HG03066 (cell line): ENCODE measurements at regions not wholly inside any gene's neighbourhood (a gene's known extent, or its start where the extent isn't known, plus 50 kb on each side); places are given as distances from the start of the nearest gene placed in this dataset.
"Not testable (repeated sequence)": the region's sequence is repeated elsewhere in the genome, so short reads cannot be mapped to it uniquely, and the experiment has no call there.

Experiments
- ATAC-seq: cut with Tn5 transposase; IDR thresholded peaks from one replicate; pipeline ENCODE4 v1.9.1; 2021; ENCODE audit warnings: low read depth; ENCODE audit not compliant: unreplicated experiment

DNA sequence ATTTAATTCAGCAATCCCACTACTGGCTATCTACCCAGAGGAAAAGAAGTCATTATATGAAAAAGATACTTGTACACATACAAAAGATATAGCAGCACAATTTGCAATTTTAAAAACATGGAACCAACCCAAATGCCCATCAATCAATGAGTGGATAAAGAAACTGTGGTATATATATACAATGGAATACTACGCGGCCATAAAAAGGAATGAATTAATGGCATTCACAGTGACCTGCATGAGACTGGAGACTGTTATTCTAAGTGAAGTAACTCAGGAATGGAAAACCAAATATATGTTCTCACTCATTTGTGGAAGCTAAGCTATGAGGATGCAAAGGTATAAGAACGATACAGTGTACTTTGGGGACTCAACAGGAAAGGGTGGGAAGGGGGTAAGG is 102.8 kb upstream of the KCNMA1 start:
- ATAC-seq = not testable (repeated sequence)

DNA sequence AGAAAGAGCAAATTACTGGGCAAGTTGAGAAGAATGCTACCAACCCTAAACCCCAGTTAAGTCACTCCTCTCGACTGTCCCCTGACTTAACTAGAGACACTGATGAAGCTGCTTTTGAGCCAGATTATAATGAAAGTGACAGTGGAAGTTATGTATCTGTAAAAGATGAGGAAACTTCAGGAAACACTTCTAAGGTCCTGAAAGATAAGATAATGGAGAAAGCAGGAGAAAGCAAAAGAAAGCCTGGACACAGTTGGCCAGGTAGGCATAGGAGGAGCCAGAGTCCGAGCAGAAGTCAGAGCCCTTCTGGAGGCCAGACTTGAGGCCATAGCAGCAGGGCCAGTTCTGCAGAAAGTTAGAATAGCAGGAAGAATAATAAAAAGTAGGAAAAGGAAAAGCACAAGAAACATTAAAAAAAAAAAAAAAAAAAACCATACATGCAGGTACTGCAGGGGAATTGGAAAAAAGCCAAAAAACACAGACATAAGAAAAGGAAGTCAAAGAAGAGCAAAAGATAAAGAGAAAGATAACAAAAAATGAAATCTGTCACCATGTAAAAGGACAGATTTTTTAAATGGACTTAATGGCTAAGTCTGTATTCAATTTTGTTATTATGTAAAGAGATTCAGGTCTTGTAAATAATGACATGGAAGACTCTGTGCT is 101.0 kb upstream of the KCNMA1 start:
- no peak for ATAC-seq

DNA sequence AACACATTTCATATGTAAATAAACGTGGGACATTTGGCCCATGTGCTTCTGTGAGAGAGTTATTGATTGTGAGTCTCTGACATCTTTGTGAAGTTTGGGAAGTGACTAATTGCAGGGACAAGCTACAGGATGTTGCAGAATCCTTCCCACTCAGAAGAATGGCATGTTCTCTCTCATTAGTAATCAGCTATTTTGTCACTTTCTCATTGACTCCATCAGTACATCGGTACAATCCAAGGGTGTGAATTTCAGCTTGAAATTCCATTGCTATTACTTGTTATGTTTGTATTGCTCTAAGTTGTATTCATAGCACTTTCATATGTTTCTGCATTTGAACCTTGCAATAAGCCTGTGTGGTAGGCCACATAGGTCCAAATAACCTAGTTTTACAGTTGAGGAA is 100.0 kb upstream of the KCNMA1 start:
- ATAC-seq = no peak

DNA sequence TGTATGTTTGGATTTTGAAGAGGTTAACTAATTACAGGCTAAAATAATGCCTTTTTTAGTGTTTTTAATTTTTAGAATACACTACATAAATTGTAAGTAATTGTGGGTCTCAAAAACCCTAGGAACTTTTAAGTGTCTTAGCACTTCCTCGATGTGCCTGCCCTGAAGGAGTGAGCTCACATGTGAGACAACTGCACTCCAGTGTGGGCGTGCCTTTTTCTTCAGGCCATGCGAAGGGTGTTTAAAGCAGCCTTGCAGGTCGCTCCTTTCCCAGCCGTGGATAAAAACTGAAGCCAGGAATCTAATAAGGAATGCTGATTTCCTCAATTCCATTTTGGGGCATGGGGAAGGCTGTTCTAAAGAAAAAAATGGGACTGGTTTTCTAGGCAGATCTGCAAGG is 97.5 kb upstream of the KCNMA1 start:
- ATAC-seq = not testable (repeated sequence)

DNA sequence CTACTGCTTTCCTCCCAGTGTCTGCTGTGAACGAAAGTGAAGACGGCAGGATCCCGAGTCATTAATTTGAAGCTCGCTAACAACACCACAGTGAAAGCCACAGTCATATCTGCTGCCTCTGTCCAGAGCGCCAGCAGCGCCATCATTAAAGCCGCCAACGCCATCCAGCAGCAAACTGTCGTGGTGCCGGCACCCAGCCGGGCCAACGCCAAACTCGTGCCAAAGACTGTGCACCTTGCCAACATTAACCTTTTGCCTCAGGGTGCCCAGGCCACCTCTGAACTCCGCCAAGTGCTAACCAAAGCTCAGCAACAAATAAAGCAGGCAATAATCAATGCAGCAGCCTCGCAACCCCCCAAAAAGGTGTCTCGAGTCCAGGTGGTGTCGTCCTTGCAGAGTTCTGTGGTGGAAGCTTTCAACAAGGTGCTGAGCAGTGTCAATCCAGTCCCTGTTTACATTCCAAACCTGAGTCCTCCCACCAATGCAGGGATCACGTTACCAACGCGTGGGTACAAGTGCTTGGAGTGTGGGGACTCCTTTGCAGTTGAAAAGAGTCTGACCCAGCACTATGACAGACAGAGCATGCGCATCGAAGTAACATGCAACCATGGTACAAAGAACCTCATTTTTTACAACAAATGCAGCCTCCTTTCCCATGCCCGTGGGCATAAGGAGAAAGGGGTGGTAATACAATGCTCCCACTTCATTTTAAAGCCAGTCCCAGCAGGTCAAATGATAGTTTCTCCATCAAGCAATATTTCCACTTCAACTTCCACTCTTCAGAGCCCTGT is 94.8 kb upstream of the KCNMA1 start:
- no peak for ATAC-seq

DNA sequence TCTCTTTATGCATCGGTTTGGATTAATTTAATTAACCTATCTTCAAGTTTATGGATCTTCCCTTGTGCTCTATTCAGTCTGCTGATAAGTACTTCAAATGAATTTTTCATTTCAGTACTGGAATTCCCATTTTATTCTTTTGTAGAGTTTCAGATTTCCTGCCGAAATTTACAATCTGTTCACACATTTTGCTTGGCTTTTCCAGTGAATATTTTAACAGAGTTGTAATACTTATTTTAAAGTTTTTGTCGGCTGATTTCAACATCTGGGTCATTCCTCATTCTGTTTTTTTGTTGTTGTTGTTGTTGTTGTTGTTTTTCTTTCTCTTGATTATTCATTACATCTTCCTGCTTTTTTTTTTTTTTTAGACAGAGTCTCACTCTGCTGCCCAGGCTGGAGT is 89.9 kb upstream of the KCNMA1 start:
- no peak for ATAC-seq

DNA sequence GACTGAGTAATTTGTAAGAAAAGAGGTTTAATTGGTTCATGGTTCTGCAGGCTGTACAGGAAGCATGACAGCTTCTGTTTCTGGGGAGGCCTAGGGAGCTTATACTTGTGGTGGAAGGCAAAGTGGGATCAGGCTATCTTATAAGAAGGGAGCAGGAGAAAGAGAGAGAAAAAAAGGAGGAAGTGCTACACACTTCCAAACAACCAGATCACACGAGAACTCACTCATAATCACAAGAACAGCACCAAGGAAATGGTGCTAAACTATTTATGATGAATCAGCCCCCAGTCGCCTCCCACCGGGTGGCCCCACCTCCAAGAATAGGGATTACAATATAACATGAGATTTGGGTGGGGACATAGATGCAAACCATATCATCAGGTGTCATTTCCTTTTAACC is 89.1 kb upstream of the KCNMA1 start:
- ATAC-seq = no peak

DNA sequence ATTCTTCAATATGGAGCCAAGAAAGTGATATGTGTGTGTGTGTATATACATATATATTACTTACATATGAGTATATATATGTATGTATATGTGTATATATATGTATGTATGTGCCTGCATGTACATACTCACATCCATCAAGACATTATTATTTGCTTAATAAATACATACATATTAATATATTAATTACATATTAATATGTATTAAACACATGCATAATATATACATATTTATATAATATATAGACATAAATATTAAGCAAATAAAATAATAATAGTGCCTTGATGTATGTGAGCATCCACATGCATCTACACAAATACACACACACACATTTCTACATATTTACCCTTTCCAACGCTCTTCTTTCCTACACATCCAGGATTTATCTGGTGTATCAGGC is 88.7 kb upstream of the KCNMA1 start:
- no peak for ATAC-seq

DNA sequence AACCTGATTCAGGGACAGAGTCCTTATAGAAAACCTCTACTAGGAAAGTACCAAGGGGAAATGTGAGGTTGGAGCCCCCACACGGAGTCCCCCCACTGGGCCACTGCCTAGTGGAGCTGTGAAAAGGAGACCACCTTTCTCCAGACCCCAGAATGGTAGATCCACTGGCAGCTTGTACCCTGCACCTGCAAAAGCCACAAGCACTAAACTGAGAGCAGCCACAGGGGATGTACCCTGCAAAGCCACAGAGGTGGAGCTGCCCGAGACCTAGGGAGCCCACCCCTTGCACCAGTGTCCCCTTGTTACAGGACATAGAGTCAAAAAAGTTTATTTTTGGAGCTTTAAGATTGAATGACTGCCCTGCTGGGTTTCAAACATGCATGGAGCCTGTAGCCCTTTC is 87.2 kb upstream of the KCNMA1 start:
- ATAC-seq = no peak

DNA sequence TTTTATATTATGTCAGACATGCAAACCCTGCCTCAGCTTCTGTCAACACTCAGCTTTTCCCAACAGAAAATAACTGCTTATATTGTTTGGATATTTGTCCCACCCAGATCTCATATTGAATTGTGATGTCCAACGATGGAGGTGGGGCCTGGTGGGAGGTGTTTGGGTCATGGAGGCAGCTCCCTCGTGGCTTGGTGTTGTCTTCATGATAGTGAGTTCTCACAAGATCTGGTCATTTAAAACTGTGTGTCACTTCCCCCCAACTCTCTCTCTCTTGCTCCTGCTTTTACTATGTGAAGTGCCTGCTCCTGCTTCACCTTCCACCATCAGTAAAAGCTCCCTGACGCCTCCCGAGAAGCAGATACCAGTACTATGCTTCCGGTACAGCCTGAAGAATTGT is 85.8 kb upstream of the KCNMA1 start:
- no peak for ATAC-seq

DNA sequence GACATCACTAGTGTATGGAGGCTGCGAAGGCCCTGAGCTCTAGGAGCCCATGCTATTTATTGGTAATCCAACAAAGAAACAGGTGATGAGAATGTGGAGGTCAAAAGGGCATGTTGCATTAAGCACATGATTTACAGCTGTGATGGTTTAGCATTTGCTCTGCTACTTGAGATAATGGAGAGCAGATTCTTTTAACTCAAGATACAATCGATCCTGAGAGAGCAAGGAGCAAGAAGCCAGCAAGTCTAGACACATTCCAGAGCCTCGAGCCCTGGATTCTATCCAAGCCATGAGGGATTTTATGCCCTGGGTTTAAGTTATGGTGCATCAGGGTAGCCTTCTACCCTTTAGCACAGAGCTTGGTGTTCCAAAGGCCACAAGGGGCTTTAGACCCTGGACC is 85.3 kb upstream of the KCNMA1 start:
- ATAC-seq = not testable (repeated sequence)

DNA sequence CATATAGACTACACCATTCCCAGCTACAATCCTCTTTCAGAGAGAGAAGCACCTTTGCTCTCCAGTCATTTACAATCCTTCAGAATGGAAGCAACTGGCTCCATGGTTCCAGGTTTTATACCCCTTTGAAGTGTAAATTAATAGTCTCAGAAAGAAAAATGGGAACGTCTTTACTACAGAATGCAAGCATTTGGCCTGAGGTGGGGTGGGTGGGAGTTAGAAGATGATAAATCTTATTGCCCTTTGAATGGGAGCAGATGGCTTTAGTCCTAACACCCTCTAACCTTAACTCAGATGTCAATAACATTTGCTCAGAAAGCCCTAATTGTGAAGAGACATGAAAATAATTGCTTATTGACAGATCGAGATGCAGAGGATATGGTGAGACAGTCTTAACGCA is 84.2 kb upstream of the KCNMA1 start:
- ATAC-seq = no peak

DNA sequence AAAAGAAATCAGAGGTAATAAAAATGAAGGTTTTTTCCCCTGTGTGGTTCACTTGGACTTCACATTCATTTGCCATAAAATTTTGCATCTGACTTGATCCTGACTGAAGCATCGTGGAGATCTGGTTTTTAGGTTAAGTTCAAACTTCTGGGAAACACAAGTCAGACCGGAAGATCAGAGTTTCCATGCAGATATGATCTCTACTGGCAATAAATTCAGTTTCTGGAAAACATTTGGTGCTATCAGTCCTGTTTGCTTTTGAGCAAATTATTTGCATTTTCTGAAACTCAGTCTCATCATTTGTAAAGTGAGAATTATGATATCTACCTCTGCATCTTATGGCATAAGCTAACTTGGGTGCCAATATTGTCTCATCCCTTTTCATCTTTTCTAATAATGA is 81.3 kb upstream of the KCNMA1 start:
- ATAC-seq = no peak

DNA sequence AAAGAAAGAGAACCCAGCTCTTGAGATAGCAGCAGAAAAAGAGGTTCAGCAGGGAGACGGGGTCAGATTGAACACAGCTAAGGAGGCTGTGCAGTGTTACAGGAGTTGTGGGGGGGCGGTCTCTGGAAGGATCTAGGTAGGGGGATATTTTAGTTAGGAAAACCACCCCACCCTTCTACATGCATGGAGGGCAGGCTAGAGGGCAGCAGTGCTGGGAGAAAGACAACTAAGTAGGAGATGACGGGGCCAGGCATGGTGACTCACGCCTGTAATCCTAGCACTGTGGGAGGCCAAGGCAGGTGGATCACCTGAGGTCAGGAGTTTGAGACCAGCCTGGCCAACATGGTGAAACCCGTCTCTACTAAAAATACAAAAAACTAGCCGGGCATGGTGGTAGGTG is 80.7 kb upstream of the KCNMA1 start:
- not testable (repeated sequence) for ATAC-seq

DNA sequence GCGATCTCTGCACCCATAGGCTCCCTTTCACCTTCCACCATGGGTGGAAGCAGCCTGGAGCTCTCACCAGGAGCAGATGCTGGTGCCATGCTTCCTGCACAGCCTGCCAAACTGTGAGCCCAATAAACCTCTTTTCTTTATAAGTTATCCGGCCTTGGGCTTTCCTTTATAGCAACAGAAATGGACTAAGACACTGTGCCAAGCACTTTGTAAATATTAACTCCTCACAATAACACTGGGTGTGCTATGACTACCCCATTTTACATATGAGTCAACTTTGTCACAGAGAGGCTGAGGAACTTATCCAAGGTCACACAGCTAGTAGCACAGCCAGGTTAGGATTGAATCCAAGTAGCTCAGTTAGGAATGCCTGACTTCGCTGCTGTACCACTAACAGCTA is 79.7 kb upstream of the KCNMA1 start:
- ATAC-seq = no peak

DNA sequence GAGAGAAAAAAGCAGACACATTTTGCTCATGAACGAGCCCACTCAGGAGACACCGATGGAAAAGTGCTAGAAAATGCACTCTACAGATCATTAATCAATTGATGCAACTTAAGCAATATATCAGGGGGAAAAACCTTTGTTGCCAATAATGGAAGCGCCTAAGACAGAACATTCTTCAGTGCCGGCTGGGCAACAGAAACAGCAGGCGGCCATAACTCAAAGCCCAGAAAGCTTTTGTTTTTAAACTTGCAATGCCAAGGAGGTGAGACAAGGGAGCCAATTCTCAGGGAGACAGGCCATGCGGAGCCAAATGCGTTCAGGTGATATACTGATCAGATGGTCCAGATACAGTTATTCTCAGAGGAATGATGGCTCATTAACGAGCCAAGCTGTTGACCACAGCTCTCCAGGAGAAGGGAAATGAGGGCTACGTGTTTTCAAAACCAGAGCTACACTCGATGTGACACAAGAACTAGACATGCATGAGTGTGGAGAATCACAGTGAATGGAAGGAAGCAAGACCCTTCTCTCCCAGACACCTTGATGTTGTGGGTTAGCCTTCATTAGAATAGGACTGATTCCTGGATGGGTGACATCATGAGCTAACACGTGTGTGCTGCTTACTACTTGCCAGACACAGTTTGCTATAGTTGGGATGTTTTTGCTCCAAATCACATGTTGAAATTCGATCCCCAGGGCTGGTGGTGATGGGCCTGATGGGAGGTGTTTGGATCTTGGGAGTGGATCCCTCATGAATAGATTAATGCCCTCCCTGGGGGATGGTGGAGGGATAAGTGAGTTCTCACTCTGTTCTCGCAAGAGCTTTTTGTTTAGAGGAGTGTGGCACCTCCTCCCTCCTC is 79.1 kb upstream of the KCNMA1 start:
- no peak for ATAC-seq

DNA sequence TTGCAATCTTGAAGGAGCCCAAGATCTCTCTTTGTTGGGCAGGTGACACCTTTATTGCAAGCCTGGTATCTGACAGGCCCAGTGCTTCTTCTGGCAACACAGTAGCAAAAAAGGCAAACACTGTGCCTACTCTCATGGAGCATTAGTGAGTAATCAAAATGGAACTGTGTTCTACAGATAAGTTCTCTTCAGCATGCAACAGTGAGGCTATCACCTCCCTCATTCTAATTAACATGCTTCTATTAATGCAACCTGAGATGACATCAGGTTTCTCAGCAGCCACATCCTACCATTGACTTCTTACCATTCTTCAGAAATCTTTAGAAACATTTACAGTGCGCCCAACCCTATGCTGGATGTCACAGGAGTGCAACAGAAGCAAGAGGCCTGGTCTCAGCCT is 77.9 kb upstream of the KCNMA1 start:
- ATAC-seq = no peak

DNA sequence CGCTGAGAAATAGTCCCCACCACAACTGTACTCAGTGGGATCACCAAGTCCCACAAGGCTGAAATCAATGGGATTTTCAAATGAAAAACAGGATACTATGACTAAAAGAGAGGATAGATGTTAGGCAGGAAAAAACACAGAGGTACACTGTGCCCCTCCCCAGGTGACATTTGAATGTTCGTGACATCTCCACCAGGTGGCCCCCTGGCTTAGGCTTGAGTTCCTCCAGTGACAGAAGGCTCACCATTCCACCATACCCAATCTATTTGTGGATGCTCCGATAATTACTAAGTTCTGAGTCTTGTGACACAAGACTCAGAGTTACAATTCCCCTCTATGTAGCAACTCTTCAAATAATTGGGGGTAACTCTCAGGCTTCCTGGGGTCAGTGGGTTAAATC is 77.5 kb upstream of the KCNMA1 start:
- no peak for ATAC-seq

DNA sequence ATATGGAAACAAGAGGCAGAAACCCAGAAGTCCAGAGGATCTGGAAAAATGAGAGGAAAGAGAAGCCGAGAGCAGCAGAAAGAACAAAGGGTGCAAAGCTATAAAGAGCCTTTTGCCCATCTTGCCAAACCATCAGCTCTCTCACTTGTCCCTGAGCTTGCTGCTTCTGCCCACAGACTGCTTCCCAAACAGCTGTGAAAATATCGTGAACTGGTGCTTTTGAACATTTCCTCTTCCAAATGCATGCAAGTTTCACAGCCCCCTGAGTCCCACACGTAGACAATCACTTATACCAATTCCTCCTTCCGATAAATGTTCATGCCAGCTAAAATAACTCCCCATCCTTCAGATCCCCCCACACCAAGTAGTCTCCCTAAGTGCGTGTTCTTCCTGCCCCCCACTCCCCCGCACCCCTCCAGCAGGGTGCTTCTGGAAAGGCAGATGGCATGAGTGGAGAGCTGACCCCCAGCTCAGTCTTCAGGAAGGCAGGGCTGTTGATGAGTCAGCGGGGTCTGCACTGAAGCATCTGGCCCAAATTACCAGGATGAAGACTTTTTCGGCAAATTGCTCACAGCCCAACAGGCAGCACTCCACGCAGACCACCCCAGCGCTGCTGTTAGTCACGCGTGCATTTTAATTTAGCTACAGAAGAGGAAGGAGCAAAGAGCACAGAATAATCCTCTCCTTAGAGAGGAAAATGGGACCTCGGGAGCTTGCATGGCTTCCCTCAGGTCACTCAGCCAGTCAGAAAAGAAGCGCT is 76.1 kb upstream of the KCNMA1 start:
- ATAC-seq = no peak

DNA sequence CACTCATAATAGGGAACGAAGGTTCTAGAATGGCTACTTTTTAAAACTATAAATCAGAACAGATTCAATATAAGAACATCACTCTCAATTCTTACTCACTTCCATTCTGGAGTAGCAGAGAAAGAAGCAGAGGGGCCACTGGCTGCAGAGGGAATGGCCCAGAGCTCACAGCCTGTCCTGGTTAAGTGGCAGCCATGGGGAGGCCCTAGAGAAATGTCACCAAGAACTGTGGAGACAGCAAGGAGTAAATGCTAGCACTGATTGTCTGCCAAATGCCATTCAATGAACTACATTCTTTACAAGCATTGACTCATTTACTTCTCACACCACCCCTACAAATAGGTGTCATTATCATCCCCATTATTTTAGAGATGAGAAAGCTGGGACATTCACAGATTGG is 74.6 kb upstream of the KCNMA1 start:
- no peak for ATAC-seq

DNA sequence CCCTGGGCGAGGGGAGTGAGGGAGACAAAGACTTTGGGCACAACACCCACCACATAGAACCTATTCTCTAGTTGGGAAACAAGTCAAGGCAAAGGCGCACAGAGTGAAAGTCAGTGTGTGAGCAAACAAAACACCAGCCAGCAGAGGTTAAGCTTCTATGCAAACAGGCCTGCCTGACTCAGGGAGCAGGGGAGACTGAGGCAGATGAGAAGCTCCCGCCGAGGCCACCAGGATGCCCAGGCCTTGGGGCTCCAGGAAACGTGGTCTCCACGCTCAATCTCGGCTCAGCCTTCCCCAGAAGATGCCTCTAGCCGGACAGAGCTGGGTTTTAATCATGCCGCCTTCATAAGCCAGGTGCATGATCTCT is 74.1 kb upstream of the KCNMA1 start:
- no peak for ATAC-seq
